ENCODE measurements at regions not wholly inside any gene's neighbourhood (a gene's known extent, or its start where the extent isn't known, plus 50 kb on each side); places are given as distances from the start of the nearest gene placed in this dataset.
A peak's percentile ranks its signal among the peaks of the same experiment; 100 is the strongest.

DNA sequence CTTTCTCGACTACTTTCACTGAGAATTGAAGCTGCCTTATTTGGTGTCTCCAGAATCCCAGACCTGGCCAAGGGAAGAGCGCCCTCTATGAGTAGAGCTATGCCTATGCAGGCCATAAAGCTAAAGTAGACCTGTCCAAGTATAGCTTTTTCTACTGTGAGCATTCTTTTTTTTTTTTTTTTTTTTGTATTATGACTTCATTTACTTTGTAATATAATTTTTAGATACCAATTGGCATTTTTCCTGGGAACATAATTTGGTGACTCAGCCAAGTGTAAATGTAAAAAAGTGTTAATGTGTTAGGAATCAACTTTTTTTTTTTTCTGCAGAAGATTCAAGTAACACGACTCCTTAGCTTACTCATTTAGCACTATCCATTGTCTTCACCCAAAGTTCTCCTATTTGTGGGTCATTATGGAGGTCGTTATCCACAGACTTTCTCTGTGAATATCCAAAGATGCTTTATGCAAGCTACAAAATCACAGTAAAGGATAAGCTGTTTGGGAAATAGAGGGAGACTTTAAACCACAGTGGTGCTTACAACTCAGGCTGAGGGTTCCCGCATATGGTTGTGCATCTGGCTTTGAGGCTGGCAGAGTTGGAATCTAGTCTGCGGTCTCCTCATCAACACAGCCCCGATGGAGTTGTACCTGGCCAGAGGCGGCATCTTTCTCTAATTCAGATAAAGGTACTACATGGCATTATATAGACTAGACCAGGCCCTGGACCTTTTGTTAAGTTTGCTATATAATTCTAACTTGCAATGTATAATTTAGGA lies 1040.2 kb upstream of the SORCS1 start:
- DNase-seq = no peak
- CTCF ChIA-PET = interaction anchor here (0.7 kb wide), 1 partner anchor 21 kb away, joined by 14 read pairs; no protein-coding TSS in a partner anchor

DNA sequence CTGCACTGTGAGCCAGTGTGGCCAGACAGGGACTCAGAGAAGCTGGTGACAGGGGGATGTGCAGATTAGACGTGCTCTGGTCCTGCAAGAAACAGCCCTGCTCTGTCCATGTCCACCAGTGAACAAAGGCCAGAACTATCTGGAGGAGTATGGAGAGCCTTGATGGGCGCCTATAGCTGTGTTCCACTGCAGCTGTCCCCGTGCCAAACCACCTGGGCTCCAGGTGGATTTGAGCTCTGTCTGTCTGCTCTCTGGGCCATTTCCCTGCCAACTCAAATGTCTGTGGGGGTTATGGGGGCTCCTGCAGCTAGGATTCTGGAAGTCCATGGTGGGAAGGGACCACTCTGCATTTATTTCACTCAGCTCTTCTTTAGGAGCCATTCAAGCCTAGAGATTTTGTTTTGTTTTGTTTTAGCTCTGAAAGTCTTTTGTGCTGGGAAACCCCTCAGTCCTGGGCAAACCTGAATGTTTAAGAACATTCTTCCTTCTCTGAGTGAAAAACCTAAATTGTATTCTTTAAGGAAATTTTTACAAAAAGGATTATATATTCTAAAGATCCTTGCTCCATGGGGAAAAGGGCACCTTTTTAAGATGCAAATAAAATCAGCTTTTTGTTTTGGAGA lies 1039.5 kb upstream of the SORCS1 start:
- Histone ChIP-seq H4K20me1 (ENCODE audit: insufficient read depth) (no peaks in the 10 kb centered on the region), H3K36me3 (ENCODE audit: low read depth) (no peaks in the 10 kb centered on the region), H3K27me3 (ENCODE audit: insufficient read depth, low read depth) (no peaks in the 10 kb centered on the region), H3K9me3 (ENCODE audit: insufficient read depth, low read depth) (no peaks in the 10 kb centered on the region), H3K9me2 (ENCODE audit: insufficient read depth) (no peaks in the 10 kb centered on the region), H3K4me1 (replicated peaks; ENCODE audit: insufficient read depth) (no peaks in the 10 kb centered on the region), H3K4me3 (no peak overlapping the region), H3K27ac (no peak overlapping the region), H3K79me2 (ENCODE audit: low read depth) (no peaks in the 10 kb centered on the region), H3F3A (ENCODE audit: insufficient read depth, low read depth) (no peaks in the 10 kb centered on the region), H3K4me2 (no peak overlapping the region), H2AFZ (no peak overlapping the region)
- no TSS peak for BruUV-seq (replicated peaks)
- ChIA-PET POLR2A (ENCODE audit: unreplicated experiment) (no interaction called here), CTCF (interaction anchor here (0.7 kb wide), 1 partner anchor 21 kb away, joined by 14 read pairs; no protein-coding TSS in a partner anchor)
- DNase-seq = no peak
- intact Hi-C loops (cut with micrococcal nuclease; ENCODE audit: unreplicated experiment) = no loop called here
- TF ChIP-seq, protein P1, sequence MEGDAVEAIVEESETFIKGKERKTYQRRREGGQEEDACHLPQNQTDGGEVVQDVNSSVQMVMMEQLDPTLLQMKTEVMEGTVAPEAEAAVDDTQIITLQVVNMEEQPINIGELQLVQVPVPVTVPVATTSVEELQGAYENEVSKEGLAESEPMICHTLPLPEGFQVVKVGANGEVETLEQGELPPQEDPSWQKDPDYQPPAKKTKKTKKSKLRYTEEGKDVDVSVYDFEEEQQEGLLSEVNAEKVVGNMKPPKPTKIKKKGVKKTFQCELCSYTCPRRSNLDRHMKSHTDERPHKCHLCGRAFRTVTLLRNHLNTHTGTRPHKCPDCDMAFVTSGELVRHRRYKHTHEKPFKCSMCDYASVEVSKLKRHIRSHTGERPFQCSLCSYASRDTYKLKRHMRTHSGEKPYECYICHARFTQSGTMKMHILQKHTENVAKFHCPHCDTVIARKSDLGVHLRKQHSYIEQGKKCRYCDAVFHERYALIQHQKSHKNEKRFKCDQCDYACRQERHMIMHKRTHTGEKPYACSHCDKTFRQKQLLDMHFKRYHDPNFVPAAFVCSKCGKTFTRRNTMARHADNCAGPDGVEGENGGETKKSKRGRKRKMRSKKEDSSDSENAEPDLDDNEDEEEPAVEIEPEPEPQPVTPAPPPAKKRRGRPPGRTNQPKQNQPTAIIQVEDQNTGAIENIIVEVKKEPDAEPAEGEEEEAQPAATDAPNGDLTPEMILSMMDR (conservative IDR thresholded peaks at IDR 0.05) = no peak
- no peak for TF ChIP-seq EZH2 (IDR thresholded peaks at IDR 0.05; ENCODE audit: low read depth)

More for the DNA sequence above, 1040.2 kb upstream of the SORCS1 start:
- Histone ChIP-seq H3K4me2 (no peak overlapping the region), H3K27me3 (ENCODE audit: insufficient read depth, low read depth) (no peaks in the 10 kb centered on the region), H4K20me1 (ENCODE audit: insufficient read depth) (no peaks in the 10 kb centered on the region), H3K4me3 (no peak overlapping the region), H2AFZ (no peak overlapping the region), H3K9me3 (ENCODE audit: insufficient read depth, low read depth) (no peaks in the 10 kb centered on the region), H3K4me1 (replicated peaks; ENCODE audit: insufficient read depth) (no peaks in the 10 kb centered on the region), H3F3A (ENCODE audit: insufficient read depth, low read depth) (no peaks in the 10 kb centered on the region), H3K9me2 (ENCODE audit: insufficient read depth) (no peaks in the 10 kb centered on the region), H3K36me3 (ENCODE audit: low read depth) (no peaks in the 10 kb centered on the region), H3K27ac (no peak overlapping the region), H3K79me2 (ENCODE audit: low read depth) (no peaks in the 10 kb centered on the region)
- BruUV-seq (replicated peaks) = no TSS peak
- intact Hi-C loops (cut with micrococcal nuclease; ENCODE audit: unreplicated experiment) = no loop called here
- no peak for TF ChIP-seq EZH2 (IDR thresholded peaks at IDR 0.05; ENCODE audit: low read depth)
- TF ChIP-seq, protein P1 (conservative IDR thresholded peaks at IDR 0.05) = peak; percentile 57
- POLR2A ChIA-PET (ENCODE audit: unreplicated experiment) = no interaction called here

DNA sequence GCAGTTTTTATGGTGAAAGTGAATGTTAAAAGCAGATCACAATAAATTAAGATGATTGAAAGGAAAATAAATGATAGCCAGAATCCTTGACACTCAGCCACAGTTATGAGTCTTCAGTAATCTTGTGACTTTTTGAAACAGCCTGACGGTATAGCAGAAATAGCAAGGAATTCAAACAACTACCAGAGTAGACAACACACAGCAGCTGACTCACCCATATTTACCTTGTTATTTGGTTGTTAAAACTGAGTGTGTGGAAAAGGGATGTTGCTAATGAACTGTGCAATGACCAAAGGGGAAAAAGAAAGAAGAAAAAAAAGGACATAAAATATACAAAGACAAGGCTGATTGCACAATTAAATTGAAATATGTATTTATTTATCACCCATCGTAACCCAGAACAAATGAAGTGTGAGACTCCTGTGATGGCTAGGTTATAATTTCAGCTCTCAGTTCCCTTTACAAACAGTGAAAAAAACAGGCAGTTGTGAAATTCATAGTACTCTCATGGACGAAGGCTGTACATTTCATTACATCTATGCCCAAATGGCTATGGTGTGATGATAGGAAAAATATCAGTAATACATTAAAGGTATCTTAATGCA lies 1023.0 kb upstream of the SORCS1 start:
- TF ChIP-seq EZH2 (IDR thresholded peaks at IDR 0.05; ENCODE audit: low read depth) = no peak
- TF ChIP-seq, protein P1 (conservative IDR thresholded peaks at IDR 0.05) = no peak
- no peaks in the 10 kb centered on the region for H3K4me1 ChIP-seq (replicated peaks; ENCODE audit: insufficient read depth)
- CTCF ChIA-PET = no interaction called here
- H3F3A ChIP-seq (ENCODE audit: insufficient read depth, low read depth) = no peaks in the 10 kb centered on the region
- no peak overlapping the region for H3K4me3 ChIP-seq
- POLR2A ChIA-PET (ENCODE audit: unreplicated experiment) = no interaction called here
- H3K4me2 ChIP-seq = no peak overlapping the region
- no TSS peak for BruUV-seq (replicated peaks)
- intact Hi-C loops (cut with micrococcal nuclease; ENCODE audit: unreplicated experiment) = no loop called here
- DNase-seq = no peak
- H4K20me1 ChIP-seq (ENCODE audit: insufficient read depth) = no peaks in the 10 kb centered on the region
- no peak overlapping the region for H2AFZ ChIP-seq
- H3K27me3 ChIP-seq (ENCODE audit: insufficient read depth, low read depth) = no peaks in the 10 kb centered on the region
- H3K9me2 ChIP-seq (ENCODE audit: insufficient read depth) = no peaks in the 10 kb centered on the region
- H3K79me2 ChIP-seq (ENCODE audit: low read depth) = no peaks in the 10 kb centered on the region
- no peaks in the 10 kb centered on the region for H3K36me3 ChIP-seq (ENCODE audit: low read depth)
- no peak overlapping the region for H3K27ac ChIP-seq
- H3K9me3 ChIP-seq (ENCODE audit: insufficient read depth, low read depth) = no peaks in the 10 kb centered on the region

Data from PC-9 (cell line).